Omental fat pad (tissue), 3 donors: ENCODE measurements at regions not wholly inside any gene's neighbourhood (a gene's known extent, or its start where the extent isn't known, plus 50 kb on each side); places are given as distances from the start of the nearest gene placed in this dataset.
"Not testable (repeated sequence)": the region's sequence is repeated elsewhere in the genome, so short reads cannot be mapped to it uniquely, and the experiment has no call there.

Experiments used
- ATAC-seq: fragments of 150-250 bp; one replicate; pipeline ENCODE4 v1.9.1; 2016; ENCODE audit warnings: mild to moderate bottlenecking, moderate library complexity; ENCODE audit not compliant: low FRiP score
- DNase-seq: peaks from one replicate; pipeline ENCODE4 v3.0.0-alpha.2; 2019; ENCODE audit warnings: low spot score
- TF ChIP-seq, protein P1 (sequence below), 3 donors: fragments of 450-650 bp; IDR thresholded peaks; one replicate each; pipeline ENCODE4 v1.5.1; 2016 to 2017; ENCODE audit warnings: antibody characterized with exemption in 3 of 3, mild to moderate bottlenecking in 3 of 3, moderate library complexity in 2 of 3

DNA sequence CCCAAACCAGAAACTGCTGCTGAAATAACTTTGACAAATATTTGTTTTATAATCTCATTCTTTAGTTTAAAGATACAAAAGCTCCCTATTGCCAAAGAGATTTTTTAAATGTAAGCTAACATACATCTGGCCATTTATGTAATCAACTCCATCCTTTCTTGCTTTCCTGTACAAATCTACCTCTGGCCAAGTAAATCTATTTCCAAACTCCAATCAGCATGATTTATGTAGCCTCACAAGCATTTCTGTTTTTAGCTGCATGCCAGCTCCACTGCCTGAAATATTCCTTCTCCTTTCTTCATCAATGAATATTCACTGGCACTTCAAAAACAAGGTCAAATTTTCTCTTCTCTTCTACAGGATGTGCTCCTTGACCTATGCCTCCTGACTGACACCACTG is 80.0 kb downstream of the SHOX2 start:
- ATAC-seq = no peak
- DNase-seq = no peak
- TF ChIP-seq, protein P1, sequence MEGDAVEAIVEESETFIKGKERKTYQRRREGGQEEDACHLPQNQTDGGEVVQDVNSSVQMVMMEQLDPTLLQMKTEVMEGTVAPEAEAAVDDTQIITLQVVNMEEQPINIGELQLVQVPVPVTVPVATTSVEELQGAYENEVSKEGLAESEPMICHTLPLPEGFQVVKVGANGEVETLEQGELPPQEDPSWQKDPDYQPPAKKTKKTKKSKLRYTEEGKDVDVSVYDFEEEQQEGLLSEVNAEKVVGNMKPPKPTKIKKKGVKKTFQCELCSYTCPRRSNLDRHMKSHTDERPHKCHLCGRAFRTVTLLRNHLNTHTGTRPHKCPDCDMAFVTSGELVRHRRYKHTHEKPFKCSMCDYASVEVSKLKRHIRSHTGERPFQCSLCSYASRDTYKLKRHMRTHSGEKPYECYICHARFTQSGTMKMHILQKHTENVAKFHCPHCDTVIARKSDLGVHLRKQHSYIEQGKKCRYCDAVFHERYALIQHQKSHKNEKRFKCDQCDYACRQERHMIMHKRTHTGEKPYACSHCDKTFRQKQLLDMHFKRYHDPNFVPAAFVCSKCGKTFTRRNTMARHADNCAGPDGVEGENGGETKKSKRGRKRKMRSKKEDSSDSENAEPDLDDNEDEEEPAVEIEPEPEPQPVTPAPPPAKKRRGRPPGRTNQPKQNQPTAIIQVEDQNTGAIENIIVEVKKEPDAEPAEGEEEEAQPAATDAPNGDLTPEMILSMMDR (IDR thresholded peaks at IDR 0.05) = no peak

DNA sequence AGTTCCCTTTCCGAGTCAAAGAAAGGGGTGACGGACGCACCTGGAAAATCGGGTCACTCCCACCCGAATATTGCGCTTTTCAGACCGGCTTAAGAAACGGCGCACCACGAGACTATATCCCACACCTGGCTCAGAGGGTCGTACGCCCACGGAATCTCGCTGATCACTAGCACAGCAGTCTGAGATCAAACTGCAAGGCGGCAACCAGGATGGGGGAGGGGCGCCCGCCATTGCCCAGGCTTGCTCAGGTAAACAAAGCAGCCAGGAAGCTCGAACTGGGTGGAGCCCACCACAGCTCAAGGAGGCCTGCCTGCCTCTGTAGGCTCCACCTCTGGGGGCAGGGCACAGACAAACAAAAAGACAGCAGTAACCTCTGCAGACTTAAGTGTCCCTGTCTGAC is 86.3 kb downstream of the SHOX2 start:
- not testable (repeated sequence) for ATAC-seq, DNase-seq

DNA sequence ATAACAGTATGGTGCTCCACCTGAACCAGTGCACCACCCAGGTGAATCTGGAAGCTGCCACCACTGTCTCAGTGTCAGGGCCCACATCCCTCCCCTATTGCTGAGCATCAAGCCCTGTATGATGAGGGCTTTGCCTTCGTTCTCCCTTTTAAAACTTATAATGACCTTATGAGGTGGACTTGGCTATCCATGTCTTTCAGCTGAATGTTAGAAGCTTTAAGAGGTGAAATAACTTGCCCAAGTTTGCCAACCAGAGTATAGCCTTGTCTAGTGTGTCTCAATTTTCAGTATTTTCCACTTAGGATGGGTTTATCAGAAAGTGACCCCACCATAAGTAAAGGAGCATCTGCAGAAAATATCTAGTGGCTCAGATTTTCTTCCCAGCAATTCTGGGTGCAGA is 87.8 kb downstream of the SHOX2 start:
- TF ChIP-seq, protein P1 (IDR thresholded peaks at IDR 0.05) = no peak
- DNase-seq (no peak), ATAC-seq (no peak)

DNA sequence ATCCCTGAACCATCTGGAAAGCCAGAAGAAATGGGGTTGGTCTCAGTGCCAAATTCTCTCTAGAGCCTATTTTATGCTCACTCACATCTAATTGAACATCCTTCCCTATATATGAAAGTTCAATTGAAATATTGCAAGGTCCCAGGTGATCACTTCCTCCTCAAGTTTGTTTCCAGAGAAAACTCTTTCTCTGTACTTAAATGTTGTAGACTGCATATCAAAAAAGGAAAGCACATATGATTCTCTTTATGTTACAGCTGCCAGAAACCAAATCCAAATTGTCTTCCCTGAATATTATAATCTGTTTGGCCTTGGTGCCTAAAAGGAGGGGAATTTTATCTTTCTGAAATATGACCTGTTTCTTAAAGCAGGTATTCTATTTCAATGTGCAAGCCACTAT is 93.3 kb downstream of the SHOX2 start:
- ATAC-seq (no peak), DNase-seq (no peak)
- TF ChIP-seq, protein P1 (IDR thresholded peaks at IDR 0.05) = no peak

DNA sequence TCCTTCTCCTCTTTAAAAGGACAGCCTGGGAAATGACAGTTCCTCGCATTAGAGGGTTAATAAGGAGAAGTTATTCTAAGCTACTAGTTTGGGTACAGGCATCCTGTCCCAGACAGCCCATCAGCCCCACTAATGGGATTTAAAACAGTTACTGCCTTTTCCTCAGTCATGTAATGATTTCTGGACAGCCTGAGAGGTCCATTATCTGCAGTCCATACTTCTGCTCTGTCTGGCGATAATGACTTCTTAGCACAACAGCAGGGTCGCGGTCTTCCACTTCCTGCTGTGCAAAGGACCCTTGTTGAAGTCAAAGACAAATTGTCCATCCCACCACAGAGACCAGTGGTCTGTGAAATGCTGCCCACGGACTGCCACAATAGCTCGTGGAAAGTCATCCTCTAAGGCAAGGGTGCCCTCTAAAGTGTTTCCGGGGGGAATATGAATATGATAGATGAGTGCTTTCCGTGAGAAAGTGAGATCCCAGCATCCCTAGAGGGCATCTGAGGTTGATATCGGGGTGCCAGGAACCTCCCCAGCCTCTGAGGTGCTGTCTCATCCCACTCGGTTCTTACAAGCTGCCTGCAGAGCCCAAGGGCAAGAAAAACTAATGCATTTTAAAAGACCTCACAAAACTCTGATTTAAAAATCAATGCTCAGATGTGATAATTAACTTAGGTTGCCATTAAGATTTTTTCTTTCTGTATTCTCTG is 100.7 kb downstream of the SHOX2 start:
- DNase-seq (no peak), ATAC-seq (no peak)

DNA sequence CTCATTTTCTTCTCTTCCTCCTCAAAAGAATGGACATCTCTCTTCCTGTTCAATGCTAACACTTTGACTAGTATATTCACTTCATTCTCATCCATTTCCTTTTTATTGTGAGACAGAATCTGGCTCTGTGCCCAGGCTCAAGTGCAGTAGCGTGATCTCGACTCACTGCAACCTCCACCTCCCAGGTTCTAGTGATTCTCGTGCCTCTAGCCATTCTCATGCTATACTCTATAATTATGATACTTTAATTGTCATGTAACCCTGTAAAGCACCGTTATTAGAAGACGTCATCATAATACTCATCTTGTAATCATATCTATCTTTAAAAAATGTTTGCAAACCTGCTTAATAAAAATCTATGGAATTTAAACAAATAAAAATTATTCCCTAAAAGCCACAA is 107.0 kb downstream of the SHOX2 start:
- TF ChIP-seq, protein P1 (IDR thresholded peaks at IDR 0.05) = no peak
- ATAC-seq (no peak), DNase-seq (no peak)

More for the DNA sequence above, 100.7 kb downstream of the SHOX2 start:
- TF ChIP-seq, protein P1 (IDR thresholded peaks at IDR 0.05) = no peak

DNA sequence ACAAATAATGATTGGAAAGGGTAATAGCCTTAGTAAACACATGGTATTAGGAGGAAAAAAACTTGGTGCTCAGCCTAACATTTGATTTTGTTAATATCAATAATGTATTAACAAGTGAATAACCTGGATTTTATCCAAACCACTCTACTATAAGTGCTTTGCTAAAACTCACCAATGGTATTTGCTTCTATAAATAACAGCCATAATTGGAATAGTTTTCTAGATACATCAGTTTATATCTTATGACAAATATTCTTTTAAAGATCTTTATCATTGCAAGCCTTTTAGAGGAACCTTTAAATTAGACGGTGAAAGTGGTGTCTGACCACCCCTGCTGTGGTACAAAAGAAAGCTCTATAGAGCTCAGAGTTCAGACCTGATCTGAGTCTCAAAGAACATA is 123.9 kb downstream of the SHOX2 start:
- ATAC-seq (no peak), DNase-seq (no peak)
- TF ChIP-seq, protein P1 (IDR thresholded peaks at IDR 0.05) = no peak
